WERI-Rb-1 (cell line): ENCODE measurements at regions not wholly inside any gene's neighbourhood (a gene's known extent, or its start where the extent isn't known, plus 50 kb on each side); places are given as distances from the start of the nearest gene placed in this dataset.

Source experiments
- DNase-seq: peaks from one replicate; pipeline ENCODE4 v3.0.0-alpha.2; 2020
- H3K27ac ChIP-seq: fragments of 250-450 bp; sonication (Bioruptor Pico); 2 replicates; pipeline ENCODE4 v1.5.1; 2020; ENCODE audit warnings: mild to moderate bottlenecking, moderate library complexity
- H3K27me3 ChIP-seq: fragments of 250-450 bp; sonication (Bioruptor Pico); 2 replicates; pipeline ENCODE4 v1.5.1; 2021; ENCODE audit warnings: mild to moderate bottlenecking, low read depth, moderate library complexity; ENCODE audit not compliant: insufficient read depth, severe bottlenecking
- H3K36me3 ChIP-seq: fragments of 250-450 bp; sonication (Bioruptor Pico); 2 replicates; pipeline ENCODE4 v1.5.1; 2020; ENCODE audit warnings: mild to moderate bottlenecking, moderate library complexity
- H3K4me3 ChIP-seq: 2 replicates; pipeline ENCODE4 v1.5.1; 2011; ENCODE audit warnings: low read depth, mild to moderate bottlenecking, control low read depth, low read length
- H3K9me3 ChIP-seq: fragments of 250-450 bp; sonication (Bioruptor Pico); 2 replicates; pipeline ENCODE4 v1.5.1; 2021; ENCODE audit warnings: mild to moderate bottlenecking, moderate library complexity; ENCODE audit not compliant: severe bottlenecking
- CTCF ChIP-seq: IDR thresholded peaks from 2 replicates; pipeline ENCODE4 v1.5.1; 2011; ENCODE audit warnings: low read depth, mild to moderate bottlenecking, control low read depth, inconsistent platforms, low read length

GRCh38 chr2:203798296-203799087 is 69.1 kb upstream of the CTLA4 start:
- TF ChIP-seq CTCF: no peak
- Histone ChIP-seq H3K27me3 (no peaks in the 10 kb centered on the region), H3K27ac (no peak overlapping the region), H3K4me3 (no peak overlapping the region), H3K9me3 (no peaks in the 10 kb centered on the region), H3K36me3 (no peaks in the 10 kb centered on the region)
- DNase-seq: no peak

DNA sequence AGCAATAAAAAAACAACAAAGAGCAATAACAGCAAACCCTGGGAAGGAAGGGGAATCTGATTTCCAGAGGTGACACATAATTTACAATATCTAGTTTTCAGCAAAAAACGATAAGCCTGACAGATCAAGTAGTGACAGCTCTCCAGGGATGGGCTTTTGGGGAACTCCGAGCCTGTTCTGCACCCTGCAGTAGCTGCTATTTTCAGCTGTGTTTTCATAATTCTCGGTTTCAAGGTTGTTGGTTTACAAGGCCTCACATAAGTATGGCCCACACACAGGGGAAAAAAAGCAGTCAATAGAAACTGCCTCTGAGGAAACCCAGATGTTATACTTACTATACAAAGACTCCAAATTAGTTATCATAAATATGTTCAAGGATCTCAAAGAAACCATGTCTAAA is 67.7 kb upstream of the CTLA4 start:
- no peak for DNase-seq
- no peaks in the 10 kb centered on the region for H3K36me3 ChIP-seq
- H3K27ac ChIP-seq: no peak overlapping the region
- H3K27me3 ChIP-seq: no peaks in the 10 kb centered on the region
- no peaks in the 10 kb centered on the region for H3K9me3 ChIP-seq
- TF ChIP-seq CTCF: no peak
- H3K4me3 ChIP-seq: no peak overlapping the region

GRCh38 chr2:203800783-203801182 is 66.8 kb upstream of the CTLA4 start:
- H3K27ac ChIP-seq: no peak overlapping the region
- H3K27me3 ChIP-seq: no peaks in the 10 kb centered on the region
- no peaks in the 10 kb centered on the region for H3K36me3 ChIP-seq
- no peak for TF ChIP-seq CTCF
- no peaks in the 10 kb centered on the region for H3K9me3 ChIP-seq
- DNase-seq: no peak
- H3K4me3 ChIP-seq: no peak overlapping the region

DNA sequence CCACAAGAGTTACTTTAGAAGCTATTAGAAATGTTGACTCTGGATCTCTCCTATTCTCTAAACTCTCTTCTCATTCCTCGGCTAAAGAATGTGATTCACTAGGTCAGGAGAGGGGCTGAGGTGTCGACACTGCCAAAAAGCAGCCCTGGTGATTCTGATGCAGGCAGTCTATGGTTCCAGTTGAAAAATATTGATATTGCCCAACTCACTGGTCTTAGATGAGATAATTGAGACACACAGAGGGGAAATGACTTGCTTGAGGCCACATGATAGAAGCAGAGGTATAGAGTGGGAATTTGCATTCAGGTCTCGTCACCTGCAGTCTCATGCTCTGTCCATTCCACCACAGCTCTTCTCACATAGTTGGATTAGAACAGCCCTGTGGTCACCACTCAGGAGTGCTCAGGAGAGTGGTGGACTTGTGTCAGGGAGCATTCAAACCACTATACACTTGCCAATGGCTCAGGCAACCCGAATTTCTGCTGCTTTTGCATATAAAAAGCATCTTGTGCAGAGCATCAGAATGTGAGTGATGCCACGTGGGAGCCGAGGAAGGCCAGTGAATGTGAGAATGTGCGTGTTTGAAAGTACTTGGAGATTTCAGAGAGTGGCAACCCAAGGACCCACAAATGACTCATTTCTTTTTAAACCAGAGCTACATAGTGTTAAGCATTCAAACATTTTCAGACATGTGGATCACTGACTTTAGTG is 65.1 kb upstream of the CTLA4 start:
- Histone ChIP-seq H3K36me3 (no peaks in the 10 kb centered on the region), H3K9me3 (no peaks in the 10 kb centered on the region)
- DNase-seq: no peak

GRCh38 chr2:203803053-203803429 is 64.5 kb upstream of the CTLA4 start:
- DNase-seq: no peak
- Histone ChIP-seq H3K27me3 (no peaks in the 10 kb centered on the region), H3K9me3 (no peaks in the 10 kb centered on the region), H3K36me3 (no peaks in the 10 kb centered on the region), H3K27ac (no peak overlapping the region), H3K4me3 (no peak overlapping the region)
- no peak for TF ChIP-seq CTCF

More for the DNA sequence above, 65.1 kb upstream of the CTLA4 start:
- Histone ChIP-seq H3K4me3 (no peak overlapping the region), H3K27ac (no peak overlapping the region), H3K27me3 (no peaks in the 10 kb centered on the region)
- no peak for TF ChIP-seq CTCF
